ENCODE measurements at regions not wholly inside any gene's neighbourhood (a gene's known extent, or its start where the extent isn't known, plus 50 kb on each side); places are given as distances from the start of the nearest gene placed in this dataset.
"Not testable (repeated sequence)": the region's sequence is repeated elsewhere in the genome, so short reads cannot be mapped to it uniquely, and the experiment has no call there.

- H3K4me3 Mint-ChIP-seq; ATAC-seq (ENCODE audit: low read depth); H3K27me3 Mint-ChIP-seq; H3K27ac Mint-ChIP-seq; H3K9me3 Mint-ChIP-seq; H3K36me3 Mint-ChIP-seq (ENCODE audit: low read depth); intact Hi-C loops (cut with micrococcal nuclease); CTCF ChIA-PET; H3K4me1 Mint-ChIP-seq; POLR2A ChIA-PET; DNase-seq: not testable (repeated sequence)
Measured at GRCh38 chr17:15864472-15864871, 80.5 kb upstream of the ADORA2B start.

DNA sequence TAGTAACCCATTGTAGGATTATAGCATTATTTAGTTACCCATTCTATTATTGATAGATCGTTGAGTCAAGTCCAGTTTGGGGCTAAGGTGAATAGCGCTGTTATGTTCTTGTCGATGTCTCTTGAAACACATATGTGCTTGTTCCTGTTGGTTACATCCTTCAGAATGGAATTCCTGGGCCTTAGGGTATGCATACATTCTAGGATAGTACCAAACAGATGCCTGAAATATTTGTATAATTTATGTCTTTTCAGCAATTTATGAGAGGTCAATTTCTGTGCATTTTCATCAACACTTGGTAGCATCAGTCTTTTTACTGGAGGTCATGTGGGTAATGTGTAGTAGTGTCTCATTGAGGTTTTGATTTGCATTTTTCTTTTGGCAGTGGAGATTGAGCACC lies 78.9 kb upstream of the ADORA2B start:
- intact Hi-C loops (cut with micrococcal nuclease); CTCF ChIA-PET; H3K36me3 Mint-ChIP-seq (ENCODE audit: low read depth); H3K4me1 Mint-ChIP-seq; POLR2A ChIA-PET; H3K9me3 Mint-ChIP-seq; DNase-seq; H3K4me3 Mint-ChIP-seq; H3K27me3 Mint-ChIP-seq; H3K27ac Mint-ChIP-seq; ATAC-seq (ENCODE audit: low read depth): not testable (repeated sequence)

- H3K9me3 Mint-ChIP-seq; H3K4me3 Mint-ChIP-seq; intact Hi-C loops (cut with micrococcal nuclease); DNase-seq; H3K4me1 Mint-ChIP-seq; H3K27ac Mint-ChIP-seq; POLR2A ChIA-PET; H3K27me3 Mint-ChIP-seq; H3K36me3 Mint-ChIP-seq (ENCODE audit: low read depth); CTCF ChIA-PET; ATAC-seq (ENCODE audit: low read depth): not testable (repeated sequence)
Measured at GRCh38 chr17:15867331-15867730, 77.6 kb upstream of the ADORA2B start.

- H3K9me3 Mint-ChIP-seq; POLR2A ChIA-PET; H3K27ac Mint-ChIP-seq; DNase-seq; H3K4me1 Mint-ChIP-seq; H3K27me3 Mint-ChIP-seq; intact Hi-C loops (cut with micrococcal nuclease); ATAC-seq (ENCODE audit: low read depth); CTCF ChIA-PET; H3K4me3 Mint-ChIP-seq; H3K36me3 Mint-ChIP-seq (ENCODE audit: low read depth): not testable (repeated sequence)
Measured at GRCh38 chr17:15869868-15870267, 75.1 kb upstream of the ADORA2B start.

DNA sequence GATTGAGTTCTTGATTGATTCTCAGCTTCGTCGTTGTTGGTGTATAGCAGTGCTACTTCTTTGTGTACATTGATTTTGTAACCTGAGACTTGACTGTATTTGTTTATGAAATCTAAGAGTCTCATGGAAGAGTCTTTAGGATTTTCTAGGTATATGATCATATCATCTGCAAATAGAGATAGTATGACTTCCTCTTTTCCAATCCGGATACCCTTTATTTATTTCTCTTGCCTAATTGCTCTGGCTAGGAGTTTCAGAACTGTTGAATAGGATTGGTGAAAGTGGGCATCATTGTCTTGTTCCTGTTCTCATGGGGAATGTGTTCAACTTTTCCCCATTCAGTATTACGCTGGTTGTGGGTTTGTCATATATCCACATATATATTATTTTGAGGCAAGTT lies 72.3 kb upstream of the ADORA2B start:
- DNase-seq; H3K4me3 Mint-ChIP-seq; H3K27me3 Mint-ChIP-seq; H3K4me1 Mint-ChIP-seq; H3K27ac Mint-ChIP-seq; H3K36me3 Mint-ChIP-seq (ENCODE audit: low read depth); CTCF ChIA-PET; POLR2A ChIA-PET; ATAC-seq (ENCODE audit: low read depth); H3K9me3 Mint-ChIP-seq; intact Hi-C loops (cut with micrococcal nuclease): not testable (repeated sequence)

DNA sequence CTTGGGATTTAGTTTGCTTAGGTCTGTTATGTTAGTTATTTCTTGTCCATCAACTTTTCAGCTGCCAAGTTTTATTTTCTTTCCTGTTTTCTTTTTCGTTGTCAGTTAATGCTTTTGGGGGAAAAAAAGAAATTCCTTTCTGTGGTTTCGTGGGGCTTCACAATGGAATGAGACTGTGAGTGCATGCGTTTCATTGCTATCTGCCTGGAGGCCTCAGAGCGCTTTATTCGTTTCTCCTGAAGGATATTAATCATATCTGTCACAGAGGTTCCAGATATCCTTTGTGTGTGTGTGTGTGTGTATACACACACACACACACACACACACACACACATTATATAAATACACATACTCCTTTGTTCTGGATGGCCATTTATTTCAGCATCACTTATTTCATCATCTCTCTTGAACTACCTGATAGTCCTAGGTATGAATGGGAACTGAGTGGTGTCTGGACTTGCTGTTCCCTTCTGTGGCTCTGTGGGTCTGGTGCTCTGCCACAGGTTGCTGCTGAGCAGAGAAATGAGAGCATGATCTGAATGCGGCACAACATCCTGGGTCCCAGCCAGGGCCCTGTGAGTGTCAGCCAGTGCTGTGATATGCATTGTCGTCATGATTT lies 66.9 kb upstream of the ADORA2B start:
- H3K27me3 Mint-ChIP-seq; intact Hi-C loops (cut with micrococcal nuclease); H3K27ac Mint-ChIP-seq; H3K4me1 Mint-ChIP-seq; CTCF ChIA-PET; H3K9me3 Mint-ChIP-seq; H3K36me3 Mint-ChIP-seq (ENCODE audit: low read depth); ATAC-seq (ENCODE audit: low read depth); DNase-seq; H3K4me3 Mint-ChIP-seq; POLR2A ChIA-PET: not testable (repeated sequence)

DNA sequence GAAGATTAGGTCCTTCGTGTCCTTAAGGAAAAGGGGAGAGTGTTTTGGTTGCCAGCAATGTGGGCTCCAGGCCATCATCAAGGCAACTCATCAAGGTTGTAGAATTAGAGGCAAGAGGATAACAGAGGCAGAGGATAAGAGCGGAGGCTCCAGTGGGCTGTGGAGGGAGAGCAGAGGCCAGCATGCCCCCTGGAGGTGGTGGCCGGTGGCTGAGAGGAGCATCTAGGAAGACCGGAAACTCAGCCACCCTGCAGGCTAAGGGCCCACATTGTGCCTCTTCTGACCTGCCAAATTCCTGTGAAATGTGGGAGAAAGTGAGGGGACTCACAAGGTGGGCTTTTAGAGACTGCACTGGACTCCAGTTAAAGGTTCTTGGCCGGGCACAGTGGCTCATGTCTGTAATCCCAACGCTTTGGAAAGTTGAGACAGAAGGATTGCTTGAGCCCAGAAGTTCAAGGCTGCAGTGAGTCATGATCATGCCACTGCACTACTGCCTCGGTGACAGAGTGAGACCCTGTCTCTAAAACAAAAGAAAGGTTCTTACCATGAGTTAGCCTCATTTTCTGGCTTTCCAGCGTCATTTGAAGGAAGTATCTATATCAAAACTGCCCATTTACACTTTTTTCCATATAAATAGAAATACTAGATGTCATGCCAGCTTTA lies 62.7 kb upstream of the ADORA2B start:
- peaks cover 4% of the 10 kb centered on the region for H3K27me3 Mint-ChIP-seq
- DNase-seq (no peak), ATAC-seq (ENCODE audit: low read depth) (no peak)
- POLR2A ChIA-PET: no interaction called here
- H3K27ac Mint-ChIP-seq: no peak overlapping the region
- H3K36me3 Mint-ChIP-seq (ENCODE audit: low read depth): no peaks in the 10 kb centered on the region
- CTCF ChIA-PET: no interaction called here
- H3K9me3 Mint-ChIP-seq: no peaks in the 10 kb centered on the region
- no peak overlapping the region for H3K4me3 Mint-ChIP-seq
- TF ChIP-seq, protein P1, sequence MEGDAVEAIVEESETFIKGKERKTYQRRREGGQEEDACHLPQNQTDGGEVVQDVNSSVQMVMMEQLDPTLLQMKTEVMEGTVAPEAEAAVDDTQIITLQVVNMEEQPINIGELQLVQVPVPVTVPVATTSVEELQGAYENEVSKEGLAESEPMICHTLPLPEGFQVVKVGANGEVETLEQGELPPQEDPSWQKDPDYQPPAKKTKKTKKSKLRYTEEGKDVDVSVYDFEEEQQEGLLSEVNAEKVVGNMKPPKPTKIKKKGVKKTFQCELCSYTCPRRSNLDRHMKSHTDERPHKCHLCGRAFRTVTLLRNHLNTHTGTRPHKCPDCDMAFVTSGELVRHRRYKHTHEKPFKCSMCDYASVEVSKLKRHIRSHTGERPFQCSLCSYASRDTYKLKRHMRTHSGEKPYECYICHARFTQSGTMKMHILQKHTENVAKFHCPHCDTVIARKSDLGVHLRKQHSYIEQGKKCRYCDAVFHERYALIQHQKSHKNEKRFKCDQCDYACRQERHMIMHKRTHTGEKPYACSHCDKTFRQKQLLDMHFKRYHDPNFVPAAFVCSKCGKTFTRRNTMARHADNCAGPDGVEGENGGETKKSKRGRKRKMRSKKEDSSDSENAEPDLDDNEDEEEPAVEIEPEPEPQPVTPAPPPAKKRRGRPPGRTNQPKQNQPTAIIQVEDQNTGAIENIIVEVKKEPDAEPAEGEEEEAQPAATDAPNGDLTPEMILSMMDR (IDR thresholded peaks at IDR 0.05): no peak
- intact Hi-C loops (cut with micrococcal nuclease): no loop called here
- H3K4me1 Mint-ChIP-seq: peaks cover 5% of the 10 kb centered on the region

GRCh38 chr17:15882777-15883176 lies 62.2 kb upstream of the ADORA2B start:
- TF ChIP-seq, protein P1 (IDR thresholded peaks at IDR 0.05): no peak

More at GRCh38 chr17:15882777-15883176, 62.2 kb upstream of the ADORA2B start:
- Mint-ChIP-seq H3K4me1 (peaks cover 5% of the 10 kb centered on the region), H3K27me3 (peaks cover 4% of the 10 kb centered on the region), H3K9me3 (no peaks in the 10 kb centered on the region), H3K4me3 (no peak overlapping the region), H3K36me3 (ENCODE audit: low read depth) (no peaks in the 10 kb centered on the region), H3K27ac (no peak overlapping the region)
- ChIA-PET CTCF (no interaction called here), POLR2A (no interaction called here)
- intact Hi-C loops (cut with micrococcal nuclease): no loop called here
- DNase-seq: no peak
- ATAC-seq (ENCODE audit: low read depth): no peak

Data from activated B cell treated with CpG ODN at 0.5 μM for 24 hours (primary cell).